Activated CD4-positive, alpha-beta T cell treated with anti-CD3 and anti-CD28 coated beads, Interleukin-2, amount 10 ng/mL, durations not matched to agents 7 days and 5 days (primary cell): ENCODE measurements at regions not wholly inside any gene's neighbourhood (a gene's known extent, or its start where the extent isn't known, plus 50 kb on each side); places are given as distances from the start of the nearest gene placed in this dataset.

Experiments used
- CTCF ChIA-PET: fragments of 350-600 bp; sonication (Branson Sonifier 250); formaldehyde crosslinking; loops from one replicate; lab custom pipeline; 2021; ENCODE audit warnings: antibody characterized with exemption; lab: Charles Lee
- POLR2A ChIA-PET: fragments of 350-600 bp; sonication (Branson Sonifier 250); formaldehyde crosslinking; loops from one replicate; lab custom pipeline; 2021; ENCODE audit warnings: antibody characterized with exemption; lab: Charles Lee
- DNase-seq: peaks from one replicate; pipeline ENCODE4 v3.0.0-alpha.2; 2020
- H3K27ac Mint-ChIP-seq: one replicate; pipeline ENCODE4 v1.8.0; 2021; ENCODE audit warnings: mild to moderate bottlenecking, moderate library complexity, mixed read lengths
- H3K27me3 Mint-ChIP-seq: one replicate; pipeline ENCODE4 v1.8.0; 2021; ENCODE audit warnings: mixed read lengths
- H3K36me3 Mint-ChIP-seq: one replicate; pipeline ENCODE4 v1.8.0; 2021; ENCODE audit warnings: low read depth, mixed read lengths
- H3K4me1 Mint-ChIP-seq: one replicate; pipeline ENCODE4 v1.8.0; 2021; ENCODE audit warnings: mixed read lengths
- H3K4me3 Mint-ChIP-seq: one replicate; pipeline ENCODE4 v1.8.0; 2021; ENCODE audit warnings: mild to moderate bottlenecking, moderate library complexity, mixed read lengths
- H3K9me3 Mint-ChIP-seq: one replicate; pipeline ENCODE4 v1.8.0; 2021; ENCODE audit warnings: mixed read lengths

DNA sequence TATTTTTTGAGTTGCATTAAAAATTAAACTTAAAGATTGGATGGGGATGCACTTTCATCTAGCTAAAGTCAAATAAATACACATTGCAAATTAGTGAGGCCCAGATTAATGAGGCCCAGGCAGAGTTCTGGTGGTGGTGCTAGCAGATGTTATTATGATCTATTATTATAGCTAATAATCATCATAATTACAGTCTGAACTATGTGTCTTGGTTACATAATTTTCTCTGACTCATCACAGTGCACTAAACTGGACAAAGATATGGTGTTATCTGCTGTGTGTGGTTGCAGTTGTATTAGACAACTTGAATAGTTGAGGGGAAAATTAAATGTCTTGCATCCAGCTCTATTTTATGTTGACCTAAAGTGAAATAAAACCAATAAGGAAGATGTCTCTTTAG, 568.8 kb downstream of the TLR4 start:
- no peaks in the 10 kb centered on the region for H3K36me3 Mint-ChIP-seq
- CTCF ChIA-PET = no interaction called here
- H3K27me3 Mint-ChIP-seq = no peaks in the 10 kb centered on the region
- no peaks in the 10 kb centered on the region for H3K4me1 Mint-ChIP-seq
- no peak overlapping the region for H3K4me3 Mint-ChIP-seq
- H3K9me3 Mint-ChIP-seq = no peaks in the 10 kb centered on the region
- no peak overlapping the region for H3K27ac Mint-ChIP-seq
- no peak for DNase-seq
- POLR2A ChIA-PET = no interaction called here

GRCh38 chr9:118276784-118277183, 572.6 kb downstream of the TLR4 start:
- H3K9me3 Mint-ChIP-seq = no peaks in the 10 kb centered on the region
- no peaks in the 10 kb centered on the region for H3K4me1 Mint-ChIP-seq
- H3K27me3 Mint-ChIP-seq = no peaks in the 10 kb centered on the region
- H3K36me3 Mint-ChIP-seq = no peaks in the 10 kb centered on the region
- no peak for DNase-seq
- CTCF ChIA-PET = no interaction called here
- POLR2A ChIA-PET = no interaction called here
- no peak overlapping the region for H3K27ac Mint-ChIP-seq
- H3K4me3 Mint-ChIP-seq = no peak overlapping the region

DNA sequence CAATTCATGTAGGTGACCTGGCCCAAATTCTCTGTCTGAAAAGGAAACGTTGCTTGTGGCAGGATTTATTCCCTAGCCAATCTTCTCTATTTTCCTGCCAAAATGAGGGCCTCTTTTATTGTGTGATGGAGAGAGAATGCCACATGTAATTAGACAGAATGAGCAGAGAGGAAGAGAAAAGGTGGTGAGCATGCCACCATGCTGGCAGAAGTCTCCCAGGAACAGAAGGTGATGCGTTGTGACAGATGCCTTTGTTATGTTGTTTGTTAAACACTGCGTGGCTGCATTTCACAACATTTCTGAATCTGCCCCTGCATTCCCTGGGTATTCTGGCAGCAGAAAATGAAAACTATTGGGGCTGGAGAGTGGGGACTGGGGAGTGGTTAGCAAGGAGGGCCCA, 577.6 kb downstream of the TLR4 start:
- ChIA-PET CTCF (no interaction called here), POLR2A (no interaction called here)
- H3K27me3 Mint-ChIP-seq = no peaks in the 10 kb centered on the region
- H3K4me1 Mint-ChIP-seq = no peaks in the 10 kb centered on the region
- no peak overlapping the region for H3K27ac Mint-ChIP-seq
- no peak overlapping the region for H3K4me3 Mint-ChIP-seq
- H3K36me3 Mint-ChIP-seq = no peaks in the 10 kb centered on the region
- no peak for DNase-seq
- no peaks in the 10 kb centered on the region for H3K9me3 Mint-ChIP-seq

GRCh38 chr9:118283488-118283887, 579.3 kb downstream of the TLR4 start:
- Mint-ChIP-seq H3K36me3 (no peaks in the 10 kb centered on the region), H3K27ac (no peak overlapping the region), H3K27me3 (no peaks in the 10 kb centered on the region), H3K4me3 (no peak overlapping the region), H3K9me3 (no peaks in the 10 kb centered on the region), H3K4me1 (no peaks in the 10 kb centered on the region)
- no peak for DNase-seq
- CTCF ChIA-PET = no interaction called here
- POLR2A ChIA-PET = no interaction called here

GRCh38 chr9:118290116-118290515, 585.9 kb downstream of the TLR4 start:
- ChIA-PET POLR2A (no interaction called here), CTCF (no interaction called here)

GRCh38 chr9:118295413-118295812, 591.2 kb downstream of the TLR4 start:
- Mint-ChIP-seq H3K27ac (no peak overlapping the region), H3K4me3 (no peak overlapping the region), H3K4me1 (no peaks in the 10 kb centered on the region), H3K9me3 (no peaks in the 10 kb centered on the region), H3K36me3 (no peaks in the 10 kb centered on the region), H3K27me3 (no peaks in the 10 kb centered on the region)
- no peak for DNase-seq
- ChIA-PET CTCF (interaction anchor here (0.7 kb wide), 1 partner anchor 1125 kb away, joined by 4 read pairs; no protein-coding TSS in a partner anchor), POLR2A (no interaction called here)

More at GRCh38 chr9:118290116-118290515, 585.9 kb downstream of the TLR4 start:
- Mint-ChIP-seq H3K4me1 (no peaks in the 10 kb centered on the region), H3K27me3 (no peaks in the 10 kb centered on the region), H3K27ac (no peak overlapping the region), H3K36me3 (no peaks in the 10 kb centered on the region), H3K9me3 (no peaks in the 10 kb centered on the region), H3K4me3 (no peak overlapping the region)
- DNase-seq = no peak

- ChIA-PET CTCF (no interaction called here), POLR2A (no interaction called here)
- H3K4me3 Mint-ChIP-seq = no peak overlapping the region
- H3K27me3 Mint-ChIP-seq = no peaks in the 10 kb centered on the region
- no peak overlapping the region for H3K27ac Mint-ChIP-seq
- no peaks in the 10 kb centered on the region for H3K36me3 Mint-ChIP-seq
- H3K4me1 Mint-ChIP-seq = no peaks in the 10 kb centered on the region
- DNase-seq = no peak
- H3K9me3 Mint-ChIP-seq = no peaks in the 10 kb centered on the region
Measured at GRCh38 chr9:118302721-118303120, 598.5 kb downstream of the TLR4 start.

GRCh38 chr9:118303216-118303615, 599.0 kb downstream of the TLR4 start:
- H3K36me3 Mint-ChIP-seq = no peaks in the 10 kb centered on the region
- no peak overlapping the region for H3K4me3 Mint-ChIP-seq
- no peaks in the 10 kb centered on the region for H3K9me3 Mint-ChIP-seq
- no peaks in the 10 kb centered on the region for H3K4me1 Mint-ChIP-seq
- CTCF ChIA-PET = no interaction called here
- DNase-seq = no peak
- H3K27ac Mint-ChIP-seq = no peak overlapping the region
- POLR2A ChIA-PET = no interaction called here
- H3K27me3 Mint-ChIP-seq = no peaks in the 10 kb centered on the region

GRCh38 chr9:118305331-118305730, 601.1 kb downstream of the TLR4 start:
- Mint-ChIP-seq H3K36me3 (no peaks in the 10 kb centered on the region), H3K27me3 (no peaks in the 10 kb centered on the region), H3K4me1 (no peaks in the 10 kb centered on the region), H3K9me3 (no peaks in the 10 kb centered on the region), H3K4me3 (no peak overlapping the region), H3K27ac (no peak overlapping the region)
- no peak for DNase-seq
- CTCF ChIA-PET = interaction anchor here (0.7 kb wide), 1 partner anchor 113 kb away, joined by 3 read pairs; no protein-coding TSS in a partner anchor
- POLR2A ChIA-PET = no interaction called here

- POLR2A ChIA-PET = no interaction called here
Measured at GRCh38 chr9:118306801-118307200, 602.6 kb downstream of the TLR4 start.

DNA sequence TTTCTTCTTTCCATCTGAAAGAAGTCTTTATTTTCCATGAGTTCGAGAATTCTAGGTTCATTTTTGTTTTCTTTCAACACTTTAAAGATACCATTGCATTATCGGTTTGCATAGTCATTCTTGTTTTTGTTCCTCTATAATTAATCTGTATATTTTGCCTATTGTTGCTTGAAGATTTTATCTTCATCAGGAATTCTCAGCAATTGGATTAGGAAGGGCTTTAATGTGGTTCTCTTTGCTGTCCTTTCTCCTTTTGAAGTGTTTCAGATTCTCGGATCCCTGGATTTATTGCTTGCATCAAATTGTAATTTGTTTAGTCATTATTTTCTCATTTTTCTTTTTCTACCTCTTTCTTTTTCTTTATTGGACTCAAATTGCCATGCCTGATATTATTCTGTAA, 609.8 kb downstream of the TLR4 start:
- DNase-seq = no peak

More at GRCh38 chr9:118306801-118307200, 602.6 kb downstream of the TLR4 start:
- Mint-ChIP-seq H3K27ac (no peak overlapping the region), H3K4me1 (no peaks in the 10 kb centered on the region), H3K27me3 (no peaks in the 10 kb centered on the region), H3K4me3 (no peak overlapping the region), H3K9me3 (no peaks in the 10 kb centered on the region), H3K36me3 (no peaks in the 10 kb centered on the region)
- no peak for DNase-seq
- CTCF ChIA-PET = no interaction called here

DNA sequence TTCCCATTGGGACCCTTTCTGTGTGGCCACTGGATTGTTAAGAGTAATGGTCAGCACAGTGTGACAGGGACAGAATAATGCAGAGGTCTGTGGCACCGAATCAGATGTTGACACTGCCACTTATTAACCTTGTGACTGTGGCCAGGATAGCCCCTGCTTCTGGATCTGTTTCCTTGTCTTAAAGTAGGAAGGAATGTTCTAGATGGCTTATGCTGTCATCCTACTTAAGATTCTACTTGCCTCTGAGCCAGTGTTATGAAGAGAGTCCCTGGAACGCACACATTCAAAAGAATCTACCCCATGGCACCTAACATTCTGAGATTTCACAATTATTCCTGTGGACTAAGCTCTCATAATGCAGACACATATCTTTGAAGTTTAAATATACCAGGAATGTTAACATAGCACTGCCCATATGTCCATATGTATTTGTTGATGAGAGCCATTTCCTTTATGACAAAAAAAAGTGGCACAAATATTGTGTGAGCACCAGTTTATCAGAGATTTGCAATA, 612.7 kb downstream of the TLR4 start:
- Mint-ChIP-seq H3K27me3 (no peaks in the 10 kb centered on the region), H3K36me3 (no peaks in the 10 kb centered on the region), H3K9me3 (no peaks in the 10 kb centered on the region), H3K27ac (no peak overlapping the region), H3K4me1 (no peaks in the 10 kb centered on the region), H3K4me3 (no peak overlapping the region)
- ChIA-PET CTCF (no interaction called here), POLR2A (no interaction called here)
- no peak for DNase-seq

More for the DNA sequence above, 609.8 kb downstream of the TLR4 start:
- Mint-ChIP-seq H3K27me3 (no peaks in the 10 kb centered on the region), H3K4me3 (no peak overlapping the region), H3K9me3 (no peaks in the 10 kb centered on the region), H3K27ac (no peak overlapping the region), H3K4me1 (no peaks in the 10 kb centered on the region), H3K36me3 (no peaks in the 10 kb centered on the region)
- CTCF ChIA-PET = no interaction called here
- POLR2A ChIA-PET = no interaction called here

DNA sequence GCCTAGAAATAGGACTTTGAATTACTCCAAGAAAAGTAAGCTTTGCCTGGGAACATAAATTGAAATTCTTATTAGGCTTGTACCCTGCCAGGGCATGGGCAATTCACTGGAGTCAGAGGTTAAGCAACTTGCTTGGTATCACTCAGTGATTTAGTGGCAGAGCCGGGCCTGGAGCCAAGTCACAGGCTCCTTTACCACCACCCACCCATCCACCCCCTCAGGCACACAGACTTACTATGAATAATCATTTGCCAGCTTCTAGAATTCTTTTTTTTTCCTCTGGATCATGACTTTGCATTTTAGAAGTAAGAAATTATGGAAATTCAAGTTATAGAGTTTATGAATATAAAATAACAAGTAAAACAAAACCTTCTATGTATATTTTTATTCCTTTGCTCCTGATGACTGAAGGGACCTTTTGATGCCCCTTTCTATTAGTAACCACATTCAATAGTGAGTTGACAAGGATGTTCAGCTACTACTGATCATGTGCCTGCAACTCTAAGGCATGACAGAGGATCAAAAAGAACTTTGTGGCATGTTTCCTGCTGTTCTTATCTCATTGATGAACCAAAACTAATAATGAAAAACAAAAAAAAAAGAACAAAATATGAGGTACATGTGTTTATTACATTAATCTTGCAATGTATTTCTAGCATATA, 614.7 kb downstream of the TLR4 start:
- no peak overlapping the region for H3K27ac Mint-ChIP-seq
- no peak overlapping the region for H3K4me3 Mint-ChIP-seq
- H3K36me3 Mint-ChIP-seq = no peaks in the 10 kb centered on the region
- no peak for DNase-seq
- H3K4me1 Mint-ChIP-seq = no peaks in the 10 kb centered on the region
- H3K27me3 Mint-ChIP-seq = no peaks in the 10 kb centered on the region
- H3K9me3 Mint-ChIP-seq = no peaks in the 10 kb centered on the region
- CTCF ChIA-PET = no interaction called here
- POLR2A ChIA-PET = no interaction called here

DNA sequence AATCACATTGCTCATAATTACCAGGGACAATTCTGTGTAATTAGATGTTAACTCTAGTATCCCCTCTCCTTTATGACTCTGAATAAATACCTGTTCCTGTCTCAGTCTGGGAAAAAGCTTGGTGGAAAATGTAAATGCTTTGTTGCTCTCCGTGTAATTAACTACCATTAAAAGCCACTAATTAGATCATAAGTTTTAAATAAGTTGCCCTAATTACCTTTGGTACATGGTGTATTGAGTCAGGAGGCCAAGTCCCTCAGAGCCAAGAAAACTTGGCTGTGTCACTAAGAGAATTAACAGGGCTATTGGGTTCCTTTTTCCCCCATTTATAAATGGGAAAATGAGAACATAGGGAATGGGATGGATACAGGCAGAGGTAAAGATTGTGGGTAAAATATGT, 617.6 kb downstream of the TLR4 start:
- no peak for DNase-seq
- ChIA-PET CTCF (no interaction called here), POLR2A (no interaction called here)
- Mint-ChIP-seq H3K9me3 (no peaks in the 10 kb centered on the region), H3K36me3 (no peaks in the 10 kb centered on the region), H3K27ac (no peak overlapping the region), H3K27me3 (no peaks in the 10 kb centered on the region), H3K4me3 (no peak overlapping the region), H3K4me1 (no peaks in the 10 kb centered on the region)
